WERI-Rb-1 (cell line): ENCODE measurements at regions not wholly inside any gene's neighbourhood (a gene's known extent, or its start where the extent isn't known, plus 50 kb on each side); places are given as distances from the start of the nearest gene placed in this dataset.

Source experiments
- DNase-seq: peaks from one replicate; pipeline ENCODE4 v3.0.0-alpha.2; 2020
- H3K27ac ChIP-seq: fragments of 250-450 bp; sonication (Bioruptor Pico); 2 replicates; pipeline ENCODE4 v1.5.1; 2020; ENCODE audit warnings: mild to moderate bottlenecking, moderate library complexity
- H3K27me3 ChIP-seq: fragments of 250-450 bp; sonication (Bioruptor Pico); 2 replicates; pipeline ENCODE4 v1.5.1; 2021; ENCODE audit warnings: mild to moderate bottlenecking, low read depth, moderate library complexity; ENCODE audit not compliant: insufficient read depth, severe bottlenecking
- H3K36me3 ChIP-seq: fragments of 250-450 bp; sonication (Bioruptor Pico); 2 replicates; pipeline ENCODE4 v1.5.1; 2020; ENCODE audit warnings: mild to moderate bottlenecking, moderate library complexity
- H3K4me3 ChIP-seq: 2 replicates; pipeline ENCODE4 v1.5.1; 2011; ENCODE audit warnings: low read depth, mild to moderate bottlenecking, control low read depth, low read length
- H3K9me3 ChIP-seq: fragments of 250-450 bp; sonication (Bioruptor Pico); 2 replicates; pipeline ENCODE4 v1.5.1; 2021; ENCODE audit warnings: mild to moderate bottlenecking, moderate library complexity; ENCODE audit not compliant: severe bottlenecking
- CTCF ChIP-seq: IDR thresholded peaks from 2 replicates; pipeline ENCODE4 v1.5.1; 2011; ENCODE audit warnings: low read depth, mild to moderate bottlenecking, control low read depth, inconsistent platforms, low read length

DNA sequence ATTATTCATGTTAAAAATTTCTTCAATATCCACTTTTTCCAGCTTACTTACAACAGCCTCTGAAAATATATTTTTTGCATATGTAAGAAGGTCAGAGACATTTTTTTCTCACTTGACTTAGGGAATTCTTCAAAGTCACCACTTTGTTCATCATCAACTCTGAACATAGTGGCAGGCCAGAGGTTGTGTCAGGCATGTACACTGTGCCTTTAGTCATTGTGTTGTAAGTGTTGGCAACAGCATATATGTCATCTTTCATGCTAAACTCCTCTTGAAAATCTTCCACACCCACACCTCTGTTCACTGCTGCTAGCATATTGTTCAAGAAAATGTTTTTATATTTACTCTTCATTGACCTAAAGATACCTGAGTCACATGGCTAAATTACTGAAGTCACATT lies 52.2 kb upstream of the ACVR1 start:
- H3K9me3 ChIP-seq: no peaks in the 10 kb centered on the region
- no peaks in the 10 kb centered on the region for H3K36me3 ChIP-seq
- no peaks in the 10 kb centered on the region for H3K27me3 ChIP-seq
- no peak for TF ChIP-seq CTCF
- no peak for DNase-seq
- H3K27ac ChIP-seq: no peak overlapping the region
- H3K4me3 ChIP-seq: no peak overlapping the region

- Histone ChIP-seq H3K9me3 (no peaks in the 10 kb centered on the region), H3K27ac (no peak overlapping the region), H3K36me3 (no peaks in the 10 kb centered on the region), H3K27me3 (no peaks in the 10 kb centered on the region), H3K4me3 (no peak overlapping the region)
- DNase-seq: no peak
- TF ChIP-seq CTCF: no peak
Measured at GRCh38 chr2:157927155-157927554, 51.0 kb upstream of the ACVR1 start.
